ENCODE measurements at regions not wholly inside any gene's neighbourhood (a gene's known extent, or its start where the extent isn't known, plus 50 kb on each side); places are given as distances from the start of the nearest gene placed in this dataset.

DNA sequence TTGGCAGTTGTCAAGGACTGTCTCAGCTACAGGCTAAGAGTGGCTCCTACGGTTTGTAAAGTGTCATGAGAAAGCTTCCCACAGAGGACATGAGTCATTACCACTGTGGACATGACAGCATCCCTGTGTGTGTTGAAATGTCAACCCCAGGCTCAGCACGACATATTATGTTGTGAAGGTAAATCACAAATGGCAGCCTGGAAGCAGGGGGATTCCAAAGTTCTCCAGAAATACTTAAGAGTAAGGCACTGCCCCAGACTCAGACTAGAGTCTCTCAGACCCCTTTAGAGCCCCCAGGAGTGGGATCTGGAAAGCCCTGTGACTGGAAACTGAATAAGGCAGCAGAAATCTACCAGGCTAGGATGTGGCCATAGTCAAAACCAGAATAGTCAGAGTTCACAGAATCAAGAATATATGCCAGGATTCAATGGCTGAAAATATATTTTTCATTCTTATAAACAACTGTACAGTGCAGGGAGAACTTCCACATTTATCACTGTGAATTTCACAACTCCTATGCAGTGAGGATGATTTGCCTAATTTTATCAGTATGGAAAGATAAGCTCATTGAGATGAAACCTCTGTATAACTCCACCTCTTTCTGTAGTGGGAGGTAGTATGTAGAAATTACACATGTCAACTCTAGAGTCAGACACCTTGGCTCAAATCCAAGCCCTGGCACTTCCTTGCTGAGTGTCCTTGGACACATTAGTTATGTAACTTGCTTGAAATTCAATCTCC, 237.1 kb upstream of the CFAP20DC start:
- ChIA-PET RAD21 (ENCODE audit: unreplicated experiment) (interaction anchor here (0.7 to 1.5 kb wide), 6 partner anchors 17 to 463 kb away, joined by 3 to 9 read pairs (median 4); no protein-coding TSS in a partner anchor), SMC1A (ENCODE audit: uncharacterized antibody, unreplicated experiment) (interaction anchor here (0.7 to 2.1 kb wide), 11 partner anchors 10 to 159 kb away, joined by 3 to 5 read pairs (median 3); no protein-coding TSS in a partner anchor), POLR2A (interaction anchor here (0.8 kb wide), 1 partner anchor 51 kb away, joined by 3 read pairs; no protein-coding TSS in a partner anchor), CTCF (interaction anchor here (1.1 to 1.5 kb wide), 4 partner anchors 15 to 73 kb away, joined by 3 to 5 read pairs (median 4); no protein-coding TSS in a partner anchor)
- no peak overlapping the region for H3K9ac ChIP-seq (ENCODE audit: control insufficient read depth, insufficient read depth, low read length)
- H4K20me1 ChIP-seq (ENCODE audit: control insufficient read depth, insufficient read depth): no peaks in the 10 kb centered on the region
- DNase-seq (ENCODE audit: low read depth, low spot score) (no peak), FAIRE-seq (no peak), ATAC-seq (peak; percentile 61)
- no peak overlapping the region for H3K4me2 ChIP-seq (ENCODE audit: control insufficient read depth, insufficient read depth)
- intact Hi-C loops (cut with micrococcal nuclease; ENCODE audit: unreplicated experiment) (no loop called here), in situ Hi-C loops (cut with MboI) (no loop called here)
- no peak overlapping the region for H2AFZ ChIP-seq (ENCODE audit: control insufficient read depth, low read depth, low read length)
- H3K4me1 ChIP-seq (ENCODE audit: control insufficient read depth, insufficient read depth, low read length): no peaks in the 10 kb centered on the region
- H3K9me3 ChIP-seq (replicated peaks; ENCODE audit: control insufficient read depth, insufficient read depth, low read length): no peaks in the 10 kb centered on the region
- peak; percentile 69; the same call in 1 of the 2 replicates for TF ChIP-seq ZBED1 (IDR thresholded peaks at IDR 0.05; ENCODE audit: borderline replicate concordance)
- no peak for TF ChIP-seq ZNF24 (IDR thresholded peaks at IDR 0.05)
- no peaks in the 10 kb centered on the region for H3K36me3 ChIP-seq (ENCODE audit: control insufficient read depth in 2 of 2, insufficient read depth in 2 of 2, low read length in 1 of 2)
- no peaks in the 10 kb centered on the region; a peak in 1 of 4 replicates for H3K27me3 ChIP-seq (replicated peaks in 1 of 2; ENCODE audit: control insufficient read depth in 2 of 2, insufficient read depth in 2 of 2, low read length in 1 of 2)
- 2% methylated on average over 2 of the region's 2 CpGs for WGBS (ENCODE audit: insufficient coverage, insufficient replicate concordance, low lambda C conversion rate, missing lambda C conversion rate)
- no TSS peak for BruUV-seq (replicated peaks)
- no peak overlapping the region for H3K27ac ChIP-seq (ENCODE audit: control insufficient read depth, insufficient read depth)
- H3K79me2 ChIP-seq (ENCODE audit: control insufficient read depth, insufficient read depth, low read length): no peaks in the 10 kb centered on the region
- no peak overlapping the region for H3K4me3 ChIP-seq

DNA sequence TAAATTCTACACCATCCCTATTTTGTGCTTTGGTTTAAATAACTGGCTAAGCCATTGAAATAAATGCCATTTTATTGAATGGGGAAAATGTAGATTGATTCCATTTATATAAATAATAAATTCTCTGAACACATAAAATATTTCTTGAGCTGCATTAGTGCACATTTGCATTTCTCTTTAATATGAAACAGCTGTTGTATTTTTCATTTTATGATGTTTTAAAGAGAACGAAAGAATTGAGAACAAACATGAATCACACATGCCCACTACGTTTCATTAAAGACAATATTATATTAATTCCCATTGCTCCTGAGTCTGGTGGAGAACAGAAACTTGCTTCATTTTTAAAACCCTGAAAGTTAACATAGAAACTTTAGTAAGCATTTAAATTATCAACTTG, 235.7 kb upstream of the CFAP20DC start:
- POLR2A ChIA-PET: no interaction called here
- SMC1A ChIA-PET (ENCODE audit: uncharacterized antibody, unreplicated experiment): interaction anchor here (0.7 to 2.1 kb wide), 10 partner anchors 9 to 28 kb away, joined by 3 to 8 read pairs (median 4); no protein-coding TSS in a partner anchor
- H2AFZ ChIP-seq (ENCODE audit: control insufficient read depth, low read depth, low read length): no peak overlapping the region
- no peak overlapping the region for H3K9ac ChIP-seq (ENCODE audit: control insufficient read depth, insufficient read depth, low read length)
- H3K36me3 ChIP-seq (ENCODE audit: control insufficient read depth in 2 of 2, insufficient read depth in 2 of 2, low read length in 1 of 2): no peaks in the 10 kb centered on the region
- CTCF ChIA-PET: interaction anchor here (1.2 to 1.3 kb wide), 3 partner anchors 16 to 40 kb away, joined by 3 to 5 read pairs (median 3); no protein-coding TSS in a partner anchor
- in situ Hi-C loops (cut with MboI): no loop called here
- no peaks in the 10 kb centered on the region for H3K9me3 ChIP-seq (replicated peaks; ENCODE audit: control insufficient read depth, insufficient read depth, low read length)
- intact Hi-C loops (cut with micrococcal nuclease; ENCODE audit: unreplicated experiment): no loop called here
- 22% methylated on average over 2 of the region's 2 CpGs for WGBS (ENCODE audit: insufficient coverage, insufficient replicate concordance, low lambda C conversion rate, missing lambda C conversion rate)
- H4K20me1 ChIP-seq (ENCODE audit: control insufficient read depth, insufficient read depth): no peaks in the 10 kb centered on the region
- no peak for DNase-seq (ENCODE audit: low read depth, low spot score)
- no peaks in the 10 kb centered on the region; a peak in 1 of 4 replicates for H3K27me3 ChIP-seq (replicated peaks in 1 of 2; ENCODE audit: control insufficient read depth in 2 of 2, insufficient read depth in 2 of 2, low read length in 1 of 2)
- H3K27ac ChIP-seq (ENCODE audit: control insufficient read depth, insufficient read depth): no peak overlapping the region
- no peaks in the 10 kb centered on the region for H3K4me1 ChIP-seq (ENCODE audit: control insufficient read depth, insufficient read depth, low read length)
- RAD21 ChIA-PET (ENCODE audit: unreplicated experiment): interaction anchor here (1.0 to 1.5 kb wide), 4 partner anchors 49 to 461 kb away, joined by 3 to 4 read pairs (median 4); no protein-coding TSS in a partner anchor
- no peak overlapping the region for H3K4me3 ChIP-seq
- no peak for ATAC-seq
- no peak overlapping the region for H3K4me2 ChIP-seq (ENCODE audit: control insufficient read depth, insufficient read depth)
- no peaks in the 10 kb centered on the region for H3K79me2 ChIP-seq (ENCODE audit: control insufficient read depth, insufficient read depth, low read length)
- no peak for FAIRE-seq
- no TSS peak for BruUV-seq (replicated peaks)
- TF ChIP-seq NFIC (IDR thresholded peaks at IDR 0.05; ENCODE audit: low read depth, low read length) (no peak), IKZF1 (conservative IDR thresholded peaks at IDR 0.05) (no peak), MYC (IDR thresholded peaks at IDR 0.05; ENCODE audit: insufficient read depth, insufficient read length, insufficient replicate concordance, low read length, severe bottlenecking) (no peak), RAD21 (IDR thresholded peaks at IDR 0.05; ENCODE audit: insufficient read depth, low read depth, low read length) (no peak), ZNF622 (IDR thresholded peaks at IDR 0.05) (no peak), STAT1 (conservative IDR thresholded peaks at IDR 0.05) (no peak), RELB (IDR thresholded peaks at IDR 0.05; ENCODE audit: low read depth) (no peak)
- TF ChIP-seq, protein P1, sequence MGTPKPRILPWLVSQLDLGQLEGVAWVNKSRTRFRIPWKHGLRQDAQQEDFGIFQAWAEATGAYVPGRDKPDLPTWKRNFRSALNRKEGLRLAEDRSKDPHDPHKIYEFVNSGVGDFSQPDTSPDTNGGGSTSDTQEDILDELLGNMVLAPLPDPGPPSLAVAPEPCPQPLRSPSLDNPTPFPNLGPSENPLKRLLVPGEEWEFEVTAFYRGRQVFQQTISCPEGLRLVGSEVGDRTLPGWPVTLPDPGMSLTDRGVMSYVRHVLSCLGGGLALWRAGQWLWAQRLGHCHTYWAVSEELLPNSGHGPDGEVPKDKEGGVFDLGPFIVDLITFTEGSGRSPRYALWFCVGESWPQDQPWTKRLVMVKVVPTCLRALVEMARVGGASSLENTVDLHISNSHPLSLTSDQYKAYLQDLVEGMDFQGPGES (IDR thresholded peaks at IDR 0.05): no peak
- TF ChIP-seq, protein P2, sequence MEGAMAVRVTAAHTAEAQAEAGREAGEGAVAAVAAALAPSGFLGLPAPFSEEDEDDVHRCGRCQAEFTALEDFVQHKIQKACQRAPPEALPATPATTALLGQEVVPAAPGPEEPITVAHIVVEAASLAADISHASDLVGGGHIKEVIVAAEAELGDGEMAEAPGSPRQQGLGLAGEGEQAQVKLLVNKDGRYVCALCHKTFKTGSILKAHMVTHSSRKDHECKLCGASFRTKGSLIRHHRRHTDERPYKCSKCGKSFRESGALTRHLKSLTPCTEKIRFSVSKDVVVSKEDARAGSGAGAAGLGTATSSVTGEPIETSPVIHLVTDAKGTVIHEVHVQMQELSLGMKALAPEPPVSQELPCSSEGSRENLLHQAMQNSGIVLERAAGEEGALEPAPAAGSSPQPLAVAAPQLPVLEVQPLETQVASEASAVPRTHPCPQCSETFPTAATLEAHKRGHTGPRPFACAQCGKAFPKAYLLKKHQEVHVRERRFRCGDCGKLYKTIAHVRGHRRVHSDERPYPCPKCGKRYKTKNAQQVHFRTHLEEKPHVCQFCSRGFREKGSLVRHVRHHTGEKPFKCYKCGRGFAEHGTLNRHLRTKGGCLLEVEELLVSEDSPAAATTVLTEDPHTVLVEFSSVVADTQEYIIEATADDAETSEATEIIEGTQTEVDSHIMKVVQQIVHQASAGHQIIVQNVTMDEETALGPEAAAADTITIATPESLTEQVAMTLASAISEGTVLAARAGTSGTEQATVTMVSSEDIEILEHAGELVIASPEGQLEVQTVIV (IDR thresholded peaks at IDR 0.05; ENCODE audit: borderline replicate concordance, partially characterized antibody): no peak
